ENCODE measurements at regions not wholly inside any gene's neighbourhood (a gene's known extent, or its start where the extent isn't known, plus 50 kb on each side); places are given as distances from the start of the nearest gene placed in this dataset.

GRCh38 chr16:80129791-80130190, 411.0 kb upstream of the DYNLRB2 start:
- no peak for DNase-seq (ENCODE audit: low read depth in 2 of 2)

DNA sequence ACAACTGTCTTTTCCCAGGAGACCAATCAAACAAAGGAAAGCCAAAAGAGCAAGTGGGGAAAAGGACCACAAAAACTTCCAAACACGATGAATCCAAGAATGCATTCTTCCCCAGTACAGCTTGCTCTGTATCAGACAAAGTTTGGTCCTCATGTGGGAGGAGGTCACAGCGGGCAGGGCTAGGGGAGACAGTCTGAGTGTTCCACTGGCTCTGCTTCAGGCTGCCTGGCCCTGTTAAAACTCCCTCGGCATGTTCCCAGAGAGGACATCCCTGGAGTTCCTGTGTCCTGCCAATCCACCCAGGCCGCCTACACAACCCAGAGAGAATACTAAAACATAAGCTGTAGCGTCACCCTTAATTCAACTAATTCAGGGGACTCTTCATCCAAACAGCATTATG, 415.1 kb upstream of the DYNLRB2 start:
- DNase-seq (ENCODE audit: low read depth in 2 of 2), result no peak

DNA sequence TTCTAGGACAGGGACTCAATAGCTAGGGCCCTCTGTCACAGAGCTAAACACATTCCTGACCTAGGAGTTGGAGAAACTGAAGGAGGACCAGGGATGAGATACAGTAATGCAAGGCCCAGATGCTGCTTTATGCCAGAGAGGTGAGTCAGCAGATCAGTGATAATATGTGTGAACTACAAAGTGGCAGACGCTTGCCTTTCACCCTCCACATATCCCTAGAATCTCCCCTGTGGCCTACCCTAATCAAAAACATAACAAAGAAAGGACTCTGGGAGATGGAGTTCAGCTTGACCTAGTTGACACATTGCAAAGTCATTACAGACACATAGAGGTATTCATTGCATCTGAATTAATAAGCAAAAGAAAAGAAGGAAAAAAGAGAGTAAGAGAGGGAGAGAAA, 417.6 kb upstream of the DYNLRB2 start:
- no peak for DNase-seq (ENCODE audit: low read depth in 2 of 2)

- DNase-seq (ENCODE audit: low read depth in 2 of 2), result no peak
Observed at GRCh38 chr16:80122115-80122514, 418.7 kb upstream of the DYNLRB2 start.

GRCh38 chr16:80121522-80121909, 419.3 kb upstream of the DYNLRB2 start:
- no peak for DNase-seq (ENCODE audit: low read depth in 2 of 2)

DNA sequence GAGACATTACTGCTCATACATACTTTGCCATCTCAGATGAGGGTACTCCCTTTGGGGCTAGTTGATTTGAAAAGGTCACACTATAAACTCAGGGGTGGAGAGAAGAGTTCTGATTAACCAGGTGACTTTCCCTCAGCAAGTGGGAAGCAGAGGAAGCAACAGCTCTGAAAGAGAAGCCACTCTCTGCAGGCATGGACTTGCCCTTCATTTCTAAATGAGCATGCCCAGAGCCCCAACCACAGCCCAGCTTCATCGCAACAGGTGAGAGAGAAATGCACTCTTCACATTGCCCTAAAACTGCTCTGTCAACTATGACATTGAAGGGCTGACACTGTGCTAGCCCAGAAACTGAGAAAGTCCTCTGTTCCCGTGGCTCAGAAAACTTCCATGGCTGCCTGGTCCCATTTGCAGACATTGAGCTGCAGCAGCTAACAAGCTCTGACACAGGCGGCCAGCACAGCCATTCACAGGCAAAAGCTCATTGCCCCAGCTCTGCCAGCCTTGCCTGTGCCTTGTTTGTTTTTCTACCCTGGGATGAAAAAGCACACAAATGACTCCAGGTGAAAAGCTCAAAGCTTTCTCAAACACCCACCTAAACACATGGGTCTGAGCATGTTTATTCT, 419.8 kb upstream of the DYNLRB2 start:
- DNase-seq (ENCODE audit: low read depth in 2 of 2), result no peak

DNA sequence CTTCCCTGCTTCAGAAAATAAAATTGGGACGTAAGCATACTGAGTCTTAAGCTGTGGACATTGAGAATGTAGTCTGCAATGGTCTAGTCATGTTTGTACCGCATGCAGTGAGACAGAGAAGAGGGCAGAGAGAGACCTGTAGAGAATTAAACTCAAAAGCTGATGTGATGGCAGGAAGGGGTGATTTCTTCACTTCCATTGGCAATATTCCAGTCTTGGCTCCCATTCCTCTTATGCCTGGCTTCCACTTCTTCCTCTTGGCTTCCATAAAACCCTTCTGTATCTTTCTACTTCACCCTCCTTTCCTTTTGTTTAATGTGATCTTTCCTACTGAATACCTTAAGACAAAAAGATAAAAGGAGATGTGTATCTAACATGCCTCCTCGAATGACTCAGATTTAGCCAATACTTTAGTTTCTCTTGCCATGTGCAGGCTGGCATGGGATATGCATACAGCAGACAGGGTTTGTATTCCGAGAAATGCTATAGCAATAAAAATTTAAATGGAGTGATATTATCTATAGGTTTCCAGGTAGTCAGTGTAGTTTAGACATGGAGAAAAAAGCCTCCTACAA, 423.1 kb upstream of the DYNLRB2 start:
- no peak for DNase-seq (ENCODE audit: low read depth in 2 of 2)

GRCh38 chr16:80116711-80117110, 424.1 kb upstream of the DYNLRB2 start:
- DNase-seq (ENCODE audit: low read depth in 2 of 2), result no peak

DNA sequence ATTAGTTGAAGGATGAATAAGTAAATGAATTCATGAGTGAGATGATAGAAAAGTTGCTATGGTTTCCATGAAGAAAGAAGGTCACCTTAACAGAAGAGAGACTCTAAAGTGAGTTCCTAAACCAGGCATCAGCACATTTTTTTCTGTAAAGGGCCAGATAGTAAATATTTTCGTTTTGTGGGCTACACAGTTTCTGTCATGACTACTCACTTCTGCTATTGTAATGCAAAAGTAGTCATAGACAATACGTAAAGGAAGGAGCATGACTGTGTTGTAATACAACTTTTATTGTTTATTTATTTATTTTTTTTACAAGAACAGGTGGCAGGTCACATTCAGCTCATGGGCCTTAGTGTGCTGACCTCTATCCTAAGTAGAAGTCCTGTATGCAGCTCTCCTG, 426.1 kb upstream of the DYNLRB2 start:
- DNase-seq (ENCODE audit: low read depth in 2 of 2), result no peak

DNA sequence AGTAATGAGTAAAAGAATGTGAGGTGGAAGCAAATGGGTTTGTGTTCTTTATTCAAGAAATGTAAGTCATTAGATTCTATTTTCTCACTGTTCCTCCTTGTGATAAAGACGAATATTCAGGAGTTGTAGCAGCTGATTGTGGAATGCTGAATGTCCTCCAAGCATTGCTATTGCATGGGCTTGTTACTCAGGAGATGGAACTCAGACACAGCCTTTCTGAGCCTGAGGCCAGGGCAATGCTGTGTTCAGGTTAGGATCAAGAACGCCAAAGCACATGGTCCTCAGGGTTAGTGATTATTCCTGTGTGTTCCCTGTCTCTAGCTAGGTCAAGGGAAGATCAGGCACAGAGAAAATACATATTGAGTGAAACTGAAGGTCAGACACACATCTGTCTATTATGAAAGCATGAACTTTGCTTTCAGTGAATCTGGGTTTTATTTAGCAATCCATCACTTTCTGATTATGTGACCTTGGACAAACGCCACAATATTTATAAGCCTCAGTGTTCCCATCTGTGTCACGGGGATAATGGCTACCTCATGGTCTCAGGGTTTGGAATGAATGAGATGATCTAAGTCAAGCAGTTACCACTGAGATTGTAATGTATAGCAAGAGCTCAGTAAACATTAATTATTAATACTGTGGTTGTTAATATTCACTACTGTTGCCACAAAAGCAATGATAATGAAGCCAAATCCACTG, 426.8 kb upstream of the DYNLRB2 start:
- no peak for DNase-seq (ENCODE audit: low read depth in 2 of 2)

GRCh38 chr16:80109581-80109980, 431.2 kb upstream of the DYNLRB2 start:
- no peak for DNase-seq (ENCODE audit: low read depth in 2 of 2)

GRCh38 chr16:80107900-80108299, 432.9 kb upstream of the DYNLRB2 start:
- DNase-seq (ENCODE audit: low read depth in 2 of 2), result no peak

GRCh38 chr16:80105751-80106150, 435.0 kb upstream of the DYNLRB2 start:
- DNase-seq (ENCODE audit: low read depth in 2 of 2), result no peak

DNA sequence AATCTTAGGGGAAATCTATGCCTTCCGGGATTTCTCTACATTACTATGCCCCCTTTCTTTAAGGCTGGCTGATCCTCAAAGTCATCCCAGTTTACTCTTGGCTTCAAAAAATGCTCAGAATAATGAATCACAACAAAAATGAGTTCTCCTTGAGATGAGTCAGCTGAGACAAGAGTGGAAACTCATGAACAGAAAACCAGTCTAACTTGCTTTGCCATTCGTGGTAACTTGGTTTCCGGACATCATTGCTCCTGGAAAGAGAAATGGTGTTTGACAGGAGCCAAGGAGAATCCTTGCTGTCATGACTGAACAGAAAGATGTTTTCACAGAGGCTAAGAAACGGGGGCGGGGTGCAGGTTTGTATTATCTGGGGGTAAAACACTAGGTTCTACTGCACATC, 435.6 kb upstream of the DYNLRB2 start:
- DNase-seq (ENCODE audit: low read depth in 2 of 2), result no peak

- DNase-seq (ENCODE audit: low read depth in 2 of 2), result no peak
Observed at GRCh38 chr16:80104401-80104800, 436.4 kb upstream of the DYNLRB2 start.

- DNase-seq (ENCODE audit: low read depth in 2 of 2), result no peak
Observed at GRCh38 chr16:80103463-80103862, 437.3 kb upstream of the DYNLRB2 start.

DNA sequence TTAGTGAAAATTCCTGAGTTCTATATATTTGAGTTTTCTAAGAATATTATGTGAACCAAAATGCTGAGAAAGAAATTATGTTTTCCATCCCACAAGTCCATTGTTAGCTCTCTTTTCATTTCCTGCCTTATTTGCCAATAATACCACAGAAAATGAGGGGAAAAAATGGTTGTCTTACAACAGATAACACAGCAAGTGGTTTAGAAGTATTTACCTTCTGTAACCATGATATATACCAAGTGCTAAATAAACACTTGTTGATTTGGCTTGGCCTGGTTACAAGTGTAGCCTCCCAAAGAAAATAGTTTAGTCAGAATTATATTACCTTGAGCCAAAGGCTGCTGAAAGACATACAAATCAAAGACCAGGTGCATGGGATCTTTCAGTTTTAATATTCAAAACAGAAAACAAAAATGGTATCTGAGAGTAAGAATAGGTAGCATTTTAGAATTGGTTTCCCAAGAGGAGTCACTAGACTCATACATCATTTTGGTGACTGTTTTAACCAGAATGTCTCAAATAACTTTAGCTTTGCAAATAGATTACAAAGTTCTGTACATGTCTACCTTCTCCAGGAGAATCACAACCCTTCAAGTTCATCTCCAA, 439.8 kb upstream of the DYNLRB2 start:
- DNase-seq (ENCODE audit: low read depth in 2 of 2), result peak in 1 of 2 donors; percentile 82

DNA sequence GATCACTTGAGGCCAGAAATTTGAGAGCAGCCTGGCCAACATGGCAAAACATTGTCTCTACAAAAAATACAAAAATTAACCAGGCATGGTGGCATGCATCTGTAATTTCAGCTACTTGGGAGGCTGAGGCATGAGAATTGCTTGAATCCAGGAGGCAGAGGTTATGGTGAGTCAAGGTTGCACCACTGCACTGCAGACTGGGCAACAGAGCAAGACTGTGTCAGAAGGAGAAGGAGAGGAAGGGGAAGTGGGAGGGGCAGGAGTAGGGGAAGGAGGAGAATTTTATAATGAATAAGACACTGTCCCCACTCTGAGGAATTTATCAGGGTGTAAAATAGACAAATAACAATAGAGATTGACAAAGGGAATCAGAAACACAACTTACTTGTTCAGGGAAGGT, 440.6 kb upstream of the DYNLRB2 start:
- peak in 1 of 2 donors; percentile 60 for DNase-seq (ENCODE audit: low read depth in 2 of 2)

GRCh38 chr16:80097098-80097497, 443.7 kb upstream of the DYNLRB2 start:
- no peak for DNase-seq (ENCODE audit: low read depth in 2 of 2)

GRCh38 chr16:80092681-80093080, 448.1 kb upstream of the DYNLRB2 start:
- DNase-seq (ENCODE audit: low read depth in 2 of 2), result no peak

DNA sequence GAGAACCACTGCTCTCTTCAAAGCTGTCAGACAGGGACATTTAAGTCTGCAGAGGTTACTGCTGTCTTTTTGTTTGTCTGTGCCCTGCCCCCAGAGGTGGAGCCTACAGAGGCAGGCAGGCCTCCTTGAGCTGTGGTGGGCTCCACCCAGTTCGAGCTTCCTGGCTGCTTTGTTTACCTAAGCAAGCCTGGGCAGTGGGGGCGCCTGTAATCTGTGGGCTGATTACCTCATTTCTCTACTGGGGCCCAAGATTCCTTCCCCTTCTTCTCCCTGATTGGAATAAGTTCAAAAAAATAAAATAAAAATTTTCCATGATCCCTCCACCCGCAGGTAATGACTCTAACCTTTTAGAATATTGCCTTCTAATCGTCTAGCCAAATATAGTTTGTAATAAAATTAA, 449.3 kb upstream of the DYNLRB2 start:
- peak in 1 of 2 donors; percentile 15 for DNase-seq (ENCODE audit: low read depth in 2 of 2)

- no peak for DNase-seq (ENCODE audit: low read depth in 2 of 2)
Observed at GRCh38 chr16:80085606-80086005, 455.2 kb upstream of the DYNLRB2 start.

DNA sequence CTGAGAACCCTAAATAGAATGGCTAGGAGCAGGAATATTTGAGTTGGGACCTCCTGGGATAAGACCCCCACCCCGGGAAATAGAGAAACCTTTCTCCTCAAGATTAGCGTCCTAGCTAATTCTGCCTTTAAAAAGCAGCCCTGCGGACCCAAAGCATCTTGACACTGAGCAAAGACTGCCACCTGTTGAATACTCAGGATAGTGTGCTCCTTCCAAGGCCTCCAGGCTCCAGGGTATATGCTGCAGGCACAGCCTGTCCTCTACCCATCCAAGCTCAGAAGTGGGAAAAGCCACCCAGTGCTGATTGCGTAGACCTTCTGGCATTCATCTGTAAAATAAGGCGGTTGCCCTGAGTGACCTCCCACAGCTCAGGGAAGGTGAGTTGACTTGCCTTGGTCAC, 456.2 kb upstream of the DYNLRB2 start:
- peak; percentile 67 to 69 for DNase-seq (ENCODE audit: low read depth in 2 of 2)

All from dermis microvascular lymphatic vessel endothelial cell (primary cell).